Panc1 (cell line): ENCODE measurements at regions not wholly inside any gene's neighbourhood (a gene's known extent, or its start where the extent isn't known, plus 50 kb on each side); places are given as distances from the start of the nearest gene placed in this dataset.

Source experiments
- ATAC-seq: fragments of 200-7000 bp; cut with Tn5 transposase; 2 replicates; pipeline ENCODE4 v1.9.1; 2020; ENCODE audit warnings: mild to moderate bottlenecking, moderate library complexity
- BruUV-seq: library from RNA; stranded (reverse); fragments of 400-500 nt; replicated peaks from 2 replicates; lab custom pipeline; 2021; lab: Mats Ljungman, UMichigan
- CTCF ChIA-PET: fragments of 300-600 bp; sonication (Branson Sonifier 250); formaldehyde crosslinking; loops from one replicate; lab custom pipeline; 2022; ENCODE audit warnings: antibody characterized with exemption; lab: Charles Lee
- POLR2A ChIA-PET: fragments of 300-600 bp; sonication (Branson Sonifier 250); formaldehyde crosslinking; loops from one replicate; lab custom pipeline; 2022; ENCODE audit warnings: antibody characterized with exemption; lab: Charles Lee
- DNase-seq: peaks from one replicate; pipeline ENCODE4 v3.0.0-alpha.2; 2010; ENCODE audit warnings: low read depth, low spot score
- H3K27ac ChIP-seq: 2 replicates; pipeline ENCODE4 v1.5.1; 2011; ENCODE audit warnings: mild to moderate bottlenecking, low read length, inconsistent platforms
- H3K27me3 ChIP-seq: fragments of 200-500 bp; sonication (Bioruptor generic); 2 replicates; pipeline ENCODE4 v1.6.0; 2014; ENCODE audit warnings: low read length, inconsistent platforms; ENCODE audit not compliant: control insufficient read depth, insufficient read depth
- H3K36me3 ChIP-seq: fragments of 200-500 bp; sonication (Bioruptor generic); 2 replicates; pipeline ENCODE4 v1.5.1; 2014; ENCODE audit warnings: inconsistent platforms, mild to moderate bottlenecking, low read length, moderate library complexity; ENCODE audit not compliant: control insufficient read depth, insufficient read depth
- H3K4me1 ChIP-seq: 2 replicates; pipeline ENCODE4 v1.5.1; 2011; ENCODE audit warnings: inconsistent platforms, mild to moderate bottlenecking, low read length, moderate library complexity; ENCODE audit not compliant: control insufficient read depth, insufficient read depth
- H3K4me3 ChIP-seq, 2 experiments: 2 replicates each; pipeline ENCODE4 v1.5.1; 2011 to 2012; ENCODE audit warnings: low read depth in 2 of 2, low read length in 2 of 2, mild to moderate bottlenecking in 2 of 2, inconsistent platforms in 1 of 2, moderate library complexity in 1 of 2
- H3K9me3 ChIP-seq: fragments of 200-500 bp; sonication (Bioruptor generic); 2 replicates; pipeline ENCODE4 v1.5.1; 2014; ENCODE audit warnings: low read depth, mild to moderate bottlenecking, inconsistent platforms, low read length, moderate library complexity; ENCODE audit not compliant: control insufficient read depth, insufficient read depth
- CTCF ChIP-seq: fragments of 450-650 bp; IDR thresholded peaks from 2 replicates; pipeline ENCODE4 v1.5.1; 2017; ENCODE audit warnings: mild to moderate bottlenecking
- POLR2AphosphoS5 ChIP-seq: IDR thresholded peaks from 2 replicates; pipeline ENCODE4 v1.6.1; 2012; ENCODE audit warnings: mild to moderate bottlenecking, low read depth, low read length, moderate library complexity
- REST ChIP-seq, 2 experiments: IDR thresholded peaks; 2 replicates each; pipeline ENCODE4 v1.6.1; 2011 to 2012; ENCODE audit warnings: low read depth in 2 of 2, control low read depth in 1 of 2, low read length in 1 of 2, mild to moderate bottlenecking in 1 of 2, moderate library complexity in 1 of 2; ENCODE audit not compliant: insufficient read depth in 1 of 2
- SIN3A ChIP-seq: IDR thresholded peaks from 2 replicates; pipeline ENCODE4 v1.6.1; 2012; ENCODE audit warnings: low read depth, mild to moderate bottlenecking, low read length, moderate library complexity, borderline replicate concordance; ENCODE audit not compliant: insufficient read depth
- TCF7L2 ChIP-seq: IDR thresholded peaks from 2 replicates; pipeline ENCODE4 v1.6.1; 2011; ENCODE audit warnings: mild to moderate bottlenecking, low read depth, low read length, inconsistent platforms
- in situ Hi-C: cut with HindIII; loops from 2 replicates; pipeline ENCODE4 v1.10.0; 2016; ENCODE audit warnings: low sequenced_read_pairs, low pct_unique_long_range_greater_than_20kb
- intact Hi-C: fragments of 100-400 bp; cut with micrococcal nuclease; formaldehyde crosslinking; loops from one replicate; pipeline ENCODE4 v1.10.0; 2022; ENCODE audit not compliant: unreplicated experiment

- H3K27me3 ChIP-seq: peaks cover 7% of the 10 kb centered on the region; the same call in 1 of the 2 replicates
- no peak overlapping the region for H3K27ac ChIP-seq
- BruUV-seq: no TSS peak
- intact Hi-C loops: no loop called here
- POLR2A ChIA-PET: no interaction called here
- DNase-seq (no peak), ATAC-seq (no peak)
- no peaks in the 10 kb centered on the region for H3K36me3 ChIP-seq
- H3K9me3 ChIP-seq: no peaks in the 10 kb centered on the region
- H3K4me3 ChIP-seq: no peak overlapping the region
- no peaks in the 10 kb centered on the region for H3K4me1 ChIP-seq
- in situ Hi-C loops: no loop called here
- CTCF ChIA-PET: no interaction called here
- no peak for TF ChIP-seq POLR2AphosphoS5
- TF ChIP-seq TCF7L2: no peak
- no peak for TF ChIP-seq REST (IDR thresholded peaks at IDR 0.05; ENCODE audit: insufficient read depth in 1 of 2, low read depth in 2 of 2, low read length in 1 of 2)
- no peak for TF ChIP-seq CTCF
- TF ChIP-seq SIN3A: no peak
These were observed 55.3 kb upstream of the SLC25A43 start for GRCh38 chrX:119343856-119344255.
